ENCODE measurements at regions not wholly inside any gene's neighbourhood (a gene's known extent, or its start where the extent isn't known, plus 50 kb on each side); places are given as distances from the start of the nearest gene placed in this dataset.

- no peak for TF ChIP-seq ELF4 (IDR thresholded peaks at IDR 0.05)
- no peak for TF ChIP-seq FOXA1 (IDR thresholded peaks at IDR 0.05)
- TF ChIP-seq TARDBP (IDR thresholded peaks at IDR 0.05) = no peak
- no peak for TF ChIP-seq NFRKB (IDR thresholded peaks at IDR 0.05)
- no peak for TF ChIP-seq FOXK2 (IDR thresholded peaks at IDR 0.05)
- TF ChIP-seq L3MBTL2 (conservative IDR thresholded peaks at IDR 0.05) = no peak
- no peak for TF ChIP-seq HDGF (IDR thresholded peaks at IDR 0.05; ENCODE audit: borderline replicate concordance)
- no peak for TF ChIP-seq ZNF384 (IDR thresholded peaks at IDR 0.05)
- POLR2A ChIA-PET = no interaction called here
- CTCF ChIA-PET = no interaction called here
- no peak for DNase-seq (ENCODE audit: extremely low spot score)
Observed at GRCh38 chr9:115642285-115642684, 511.3 kb upstream of the PAPPA start.

GRCh38 chr9:115643948-115644727 is 509.5 kb upstream of the PAPPA start:
- no peak for TF ChIP-seq SP1 (IDR thresholded peaks at IDR 0.05)
- TF ChIP-seq TARDBP (IDR thresholded peaks at IDR 0.05) = no peak
- TF ChIP-seq ARNT (IDR thresholded peaks at IDR 0.05) = no peak
- TF ChIP-seq CTBP1 (IDR thresholded peaks at IDR 0.05; ENCODE audit: borderline replicate concordance) = no peak
- no peak for TF ChIP-seq L3MBTL2 (conservative IDR thresholded peaks at IDR 0.05)
- TF ChIP-seq HDGF (IDR thresholded peaks at IDR 0.05; ENCODE audit: borderline replicate concordance) = no peak
- TF ChIP-seq BHLHE40 (IDR thresholded peaks at IDR 0.05; ENCODE audit: borderline replicate concordance) = no peak
- TF ChIP-seq FOXM1 (IDR thresholded peaks at IDR 0.05; ENCODE audit: borderline replicate concordance) = no peak
- no peak for TF ChIP-seq FOXA1 (IDR thresholded peaks at IDR 0.05)
- TF ChIP-seq ELF4 (IDR thresholded peaks at IDR 0.05) = no peak
- ChIA-PET POLR2A (no interaction called here), CTCF (no interaction called here)
- no peak for DNase-seq (ENCODE audit: extremely low spot score)

- no peak for DNase-seq (ENCODE audit: extremely low spot score)
- TF ChIP-seq CTBP1 (IDR thresholded peaks at IDR 0.05; ENCODE audit: borderline replicate concordance) = no peak
- no peak for TF ChIP-seq PKNOX1 (IDR thresholded peaks at IDR 0.05)
- no peak for TF ChIP-seq SP1 (IDR thresholded peaks at IDR 0.05)
- no peak for TF ChIP-seq BHLHE40 (IDR thresholded peaks at IDR 0.05; ENCODE audit: borderline replicate concordance)
- no peak for TF ChIP-seq ELF4 (IDR thresholded peaks at IDR 0.05)
- no peak for TF ChIP-seq L3MBTL2 (conservative IDR thresholded peaks at IDR 0.05)
- TF ChIP-seq TARDBP (IDR thresholded peaks at IDR 0.05) = no peak
- no peak for TF ChIP-seq LEF1 (IDR thresholded peaks at IDR 0.05; ENCODE audit: borderline replicate concordance)
- no peak for TF ChIP-seq FOXK2 (IDR thresholded peaks at IDR 0.05)
- CTCF ChIA-PET = no interaction called here
- POLR2A ChIA-PET = no interaction called here
Observed at GRCh38 chr9:115649991-115650472, 503.6 kb upstream of the PAPPA start.

GRCh38 chr9:115650768-115651167 is 502.8 kb upstream of the PAPPA start:
- CTCF ChIA-PET = no interaction called here
- no peak for DNase-seq (ENCODE audit: extremely low spot score)
- POLR2A ChIA-PET = no interaction called here
- no peak for TF ChIP-seq NFRKB (IDR thresholded peaks at IDR 0.05)
- TF ChIP-seq BHLHE40 (IDR thresholded peaks at IDR 0.05; ENCODE audit: borderline replicate concordance) = no peak
- TF ChIP-seq FOXK2 (IDR thresholded peaks at IDR 0.05) = no peak
- TF ChIP-seq ZNF384 (IDR thresholded peaks at IDR 0.05) = no peak
- TF ChIP-seq FOXM1 (IDR thresholded peaks at IDR 0.05; ENCODE audit: borderline replicate concordance) = no peak
- TF ChIP-seq CTBP1 (IDR thresholded peaks at IDR 0.05; ENCODE audit: borderline replicate concordance) = no peak
- no peak for TF ChIP-seq FOXA1 (IDR thresholded peaks at IDR 0.05)
- no peak for TF ChIP-seq TARDBP (IDR thresholded peaks at IDR 0.05)
- no peak for TF ChIP-seq SUZ12 (IDR thresholded peaks at IDR 0.05)

- ChIA-PET POLR2A (no interaction called here), CTCF (no interaction called here)
- TF ChIP-seq FOXA1 (IDR thresholded peaks at IDR 0.05) = no peak
- TF ChIP-seq ARNT (IDR thresholded peaks at IDR 0.05) = no peak
- TF ChIP-seq HDGF (IDR thresholded peaks at IDR 0.05; ENCODE audit: borderline replicate concordance) = no peak
- TF ChIP-seq PKNOX1 (IDR thresholded peaks at IDR 0.05) = no peak
- no peak for TF ChIP-seq TARDBP (IDR thresholded peaks at IDR 0.05)
- no peak for TF ChIP-seq FOXM1 (IDR thresholded peaks at IDR 0.05; ENCODE audit: borderline replicate concordance)
- no peak for TF ChIP-seq NFRKB (IDR thresholded peaks at IDR 0.05)
- TF ChIP-seq SUZ12 (IDR thresholded peaks at IDR 0.05) = no peak
- TF ChIP-seq CTBP1 (IDR thresholded peaks at IDR 0.05; ENCODE audit: borderline replicate concordance) = no peak
- no peak for TF ChIP-seq ELF4 (IDR thresholded peaks at IDR 0.05)
- no peak for DNase-seq (ENCODE audit: extremely low spot score)
Observed at GRCh38 chr9:115651461-115651860, 502.1 kb upstream of the PAPPA start.

- TF ChIP-seq FOXA1 (IDR thresholded peaks at IDR 0.05) (no peak), SUZ12 (IDR thresholded peaks at IDR 0.05) (no peak), ARNT (IDR thresholded peaks at IDR 0.05) (no peak), SP1 (IDR thresholded peaks at IDR 0.05) (no peak)
- ChIA-PET POLR2A (no interaction called here), CTCF (no interaction called here)
- DNase-seq (ENCODE audit: extremely low spot score) = no peak
Observed at GRCh38 chr9:115653171-115653606, 500.4 kb upstream of the PAPPA start.

GRCh38 chr9:115657695-115658094 is 495.9 kb upstream of the PAPPA start:
- no peak for TF ChIP-seq FOXM1 (IDR thresholded peaks at IDR 0.05; ENCODE audit: borderline replicate concordance)
- TF ChIP-seq TARDBP (IDR thresholded peaks at IDR 0.05) = no peak
- no peak for TF ChIP-seq ZNF384 (IDR thresholded peaks at IDR 0.05)
- TF ChIP-seq ARNT (IDR thresholded peaks at IDR 0.05) = no peak
- TF ChIP-seq PKNOX1 (IDR thresholded peaks at IDR 0.05) = no peak
- no peak for TF ChIP-seq ELF4 (IDR thresholded peaks at IDR 0.05)
- no peak for TF ChIP-seq NFRKB (IDR thresholded peaks at IDR 0.05)
- TF ChIP-seq FOXK2 (IDR thresholded peaks at IDR 0.05) = no peak
- TF ChIP-seq LEF1 (IDR thresholded peaks at IDR 0.05; ENCODE audit: borderline replicate concordance) = no peak
- TF ChIP-seq BHLHE40 (IDR thresholded peaks at IDR 0.05; ENCODE audit: borderline replicate concordance) = no peak
- TF ChIP-seq FOXA1 (IDR thresholded peaks at IDR 0.05) = no peak
- no peak for TF ChIP-seq SUZ12 (IDR thresholded peaks at IDR 0.05)
- TF ChIP-seq SP1 (IDR thresholded peaks at IDR 0.05) = no peak
- no peak for TF ChIP-seq L3MBTL2 (conservative IDR thresholded peaks at IDR 0.05)
- no peak for TF ChIP-seq CTBP1 (IDR thresholded peaks at IDR 0.05; ENCODE audit: borderline replicate concordance)
- no peak for TF ChIP-seq HDGF (IDR thresholded peaks at IDR 0.05; ENCODE audit: borderline replicate concordance)
- CTCF ChIA-PET = no interaction called here
- DNase-seq (ENCODE audit: extremely low spot score) = no peak
- POLR2A ChIA-PET = no interaction called here

All from HEK293T (cell line).